ENCODE measurements at regions not wholly inside any gene's neighbourhood (a gene's known extent, or its start where the extent isn't known, plus 50 kb on each side); places are given as distances from the start of the nearest gene placed in this dataset.

- ATAC-seq (ENCODE audit: poor library complexity), result no peak
- intact Hi-C loops (cut with DNase I), result no loop called here
- DNase-seq, result no peak
Measured at GRCh38 chrY:15162211-15162610, 637.9 kb downstream of the NLGN4Y start.

DNA sequence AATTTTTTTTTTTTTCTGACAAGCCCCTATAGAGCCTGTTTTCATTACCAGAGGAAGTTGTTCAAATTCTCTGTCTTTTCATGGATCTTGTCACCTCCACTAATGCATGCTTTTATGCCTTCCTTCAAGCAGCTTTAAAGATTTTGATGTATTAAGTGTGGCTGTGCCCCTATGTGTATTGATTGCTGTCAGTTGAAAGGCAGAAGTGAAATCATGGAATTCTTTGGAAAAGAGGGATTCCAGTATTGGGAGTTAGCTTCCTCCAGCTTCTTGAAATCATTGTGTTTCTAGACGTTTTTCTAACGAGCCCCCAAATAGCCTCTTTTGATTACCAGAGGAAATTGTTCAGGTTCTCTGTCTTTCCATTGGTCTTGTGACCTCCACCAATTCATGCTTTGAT is 655.6 kb downstream of the NLGN4Y start:
- no peak for DNase-seq
- intact Hi-C loops (cut with DNase I), result no loop called here
- ATAC-seq (ENCODE audit: poor library complexity), result no peak

DNA sequence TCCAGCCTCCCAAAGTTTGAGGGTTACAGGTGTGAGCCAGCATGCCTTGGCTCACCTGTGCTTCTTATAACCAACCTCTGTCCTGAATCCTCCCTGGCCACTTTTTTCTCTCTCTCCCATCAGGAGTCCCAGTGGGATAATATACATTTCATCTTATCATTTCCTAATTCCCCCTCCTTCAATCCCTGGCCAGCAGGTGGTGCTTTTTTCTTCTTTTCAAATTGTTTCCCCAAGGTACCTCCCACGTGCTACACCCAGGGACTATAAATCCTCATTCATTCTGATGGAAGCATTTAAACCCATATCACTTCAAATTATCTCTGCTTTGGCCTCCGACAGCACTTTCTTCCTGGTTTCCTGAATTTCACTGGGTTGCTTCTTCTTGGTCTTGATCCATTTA is 704.7 kb downstream of the NLGN4Y start:
- ATAC-seq (ENCODE audit: poor library complexity) (no peak), DNase-seq (no peak)
- intact Hi-C loops (cut with DNase I), result no loop called here

DNA sequence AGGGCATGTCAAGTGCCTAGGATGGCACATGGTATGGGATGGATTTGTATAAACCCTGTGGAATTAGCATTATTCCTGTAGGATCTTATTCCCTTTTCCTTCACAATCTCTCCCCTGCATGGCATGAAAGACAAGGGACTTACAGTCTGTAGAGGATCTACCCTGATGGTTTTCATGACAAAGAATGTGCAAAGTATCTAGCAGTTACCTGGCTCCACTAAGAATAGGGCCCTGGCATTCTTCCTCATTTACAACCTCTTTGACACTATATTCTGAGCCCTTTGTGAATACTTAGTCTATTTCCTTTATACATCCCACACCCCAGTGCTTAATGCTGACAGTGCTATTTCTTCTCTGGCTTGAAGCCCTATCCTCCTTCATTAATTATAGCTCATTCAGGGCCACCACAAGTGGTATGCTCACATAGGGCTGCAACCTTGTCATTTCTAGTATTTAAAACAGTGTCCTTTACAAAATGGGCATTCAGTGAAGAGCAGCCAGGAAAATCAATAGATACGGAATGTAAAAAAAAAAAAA is 715.3 kb downstream of the NLGN4Y start:
- ATAC-seq (ENCODE audit: poor library complexity) (no peak), DNase-seq (no peak)
- intact Hi-C loops (cut with DNase I), result no loop called here

DNA sequence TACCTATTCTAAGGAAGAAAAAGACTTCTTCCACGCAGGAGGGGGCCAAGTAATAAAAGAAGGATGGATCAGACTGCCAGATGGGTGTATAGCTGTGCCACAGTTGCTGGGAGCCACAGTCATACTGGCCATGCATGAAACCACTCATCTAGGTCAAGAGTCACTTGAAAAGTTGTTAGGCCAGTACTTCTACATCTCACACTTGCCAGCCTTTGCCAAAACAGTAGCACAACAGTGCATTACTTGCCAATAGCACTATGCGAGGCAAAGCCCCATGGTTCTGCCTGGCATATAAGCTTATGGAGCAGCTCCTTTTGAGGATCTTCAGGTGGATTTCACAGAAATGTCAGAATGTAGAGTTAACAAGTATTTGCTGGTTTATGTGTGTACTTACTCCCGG is 735.0 kb downstream of the NLGN4Y start:
- intact Hi-C loops (cut with DNase I), result no loop called here
- DNase-seq, result no peak
- no peak for ATAC-seq (ENCODE audit: poor library complexity)

- intact Hi-C loops (cut with DNase I), result no loop called here
- DNase-seq (no peak), ATAC-seq (ENCODE audit: poor library complexity) (no peak)
Measured at GRCh38 chrY:15286572-15286971, 762.2 kb downstream of the NLGN4Y start.

GRCh38 chrY:15289821-15290220 is 765.5 kb downstream of the NLGN4Y start:
- ATAC-seq (ENCODE audit: poor library complexity) (no peak), DNase-seq (no peak)
- intact Hi-C loops (cut with DNase I), result no loop called here

GRCh38 chrY:15292881-15293280 is 768.6 kb downstream of the NLGN4Y start:
- DNase-seq (no peak), ATAC-seq (ENCODE audit: poor library complexity) (no peak)
- intact Hi-C loops (cut with DNase I), result no loop called here

GRCh38 chrY:15301879-15302278 is 777.5 kb downstream of the NLGN4Y start:
- ATAC-seq (ENCODE audit: poor library complexity) (no peak), DNase-seq (no peak)
- intact Hi-C loops (cut with DNase I), result no loop called here

- ATAC-seq (ENCODE audit: poor library complexity) (no peak), DNase-seq (no peak)
- intact Hi-C loops (cut with DNase I), result no loop called here
Measured at GRCh38 chrY:15312166-15312565, 787.8 kb downstream of the NLGN4Y start.

GRCh38 chrY:15324189-15324588 is 799.9 kb downstream of the NLGN4Y start:
- ATAC-seq (ENCODE audit: poor library complexity) (no peak), DNase-seq (no peak)
- intact Hi-C loops (cut with DNase I), result no loop called here

DNA sequence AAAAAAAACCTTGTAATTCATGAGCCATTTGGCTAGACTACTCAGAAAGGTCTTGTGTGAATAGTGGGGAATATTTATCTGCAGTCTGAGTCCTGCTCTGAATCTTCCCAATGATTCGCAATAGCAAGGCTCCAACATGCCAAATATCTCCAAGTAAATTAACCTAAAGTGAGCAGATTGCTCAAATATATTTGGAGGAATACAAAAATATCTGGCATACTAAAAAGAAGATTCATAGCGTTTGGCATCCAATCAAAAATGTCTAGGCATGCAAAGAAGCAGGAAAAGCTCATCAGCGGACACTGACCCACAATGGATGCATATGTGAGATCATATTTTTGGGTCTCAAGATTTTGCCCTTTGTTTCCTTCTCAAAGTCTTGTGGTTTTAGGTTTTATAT is 800.9 kb downstream of the NLGN4Y start:
- no peak for ATAC-seq (ENCODE audit: poor library complexity)
- DNase-seq, result no peak
- intact Hi-C loops (cut with DNase I), result no loop called here

- no peak for DNase-seq
- intact Hi-C loops (cut with DNase I), result no loop called here
- ATAC-seq (ENCODE audit: poor library complexity), result no peak
Measured at GRCh38 chrY:15326673-15327072, 802.3 kb downstream of the NLGN4Y start.

DNA sequence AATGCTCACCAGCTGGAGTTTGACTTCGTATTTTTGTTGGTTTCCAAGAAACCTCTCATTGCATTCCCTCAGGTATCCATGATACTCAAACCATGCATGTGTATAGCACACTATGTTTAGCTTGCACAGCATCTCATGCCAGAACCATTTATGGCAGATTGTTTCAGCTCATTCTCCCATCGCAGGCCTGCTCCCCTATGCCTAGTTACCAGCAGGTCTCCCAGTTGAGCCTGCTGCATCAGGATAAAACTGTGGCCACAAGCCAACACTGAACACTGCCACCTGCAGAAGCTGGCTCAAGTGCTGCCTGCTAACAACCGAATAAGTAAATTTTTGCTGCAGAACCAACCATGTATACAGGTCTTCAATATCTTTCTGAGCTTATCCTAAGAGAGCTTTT is 804.5 kb downstream of the NLGN4Y start:
- DNase-seq (no peak), ATAC-seq (ENCODE audit: poor library complexity) (no peak)
- intact Hi-C loops (cut with DNase I), result no loop called here

DNA sequence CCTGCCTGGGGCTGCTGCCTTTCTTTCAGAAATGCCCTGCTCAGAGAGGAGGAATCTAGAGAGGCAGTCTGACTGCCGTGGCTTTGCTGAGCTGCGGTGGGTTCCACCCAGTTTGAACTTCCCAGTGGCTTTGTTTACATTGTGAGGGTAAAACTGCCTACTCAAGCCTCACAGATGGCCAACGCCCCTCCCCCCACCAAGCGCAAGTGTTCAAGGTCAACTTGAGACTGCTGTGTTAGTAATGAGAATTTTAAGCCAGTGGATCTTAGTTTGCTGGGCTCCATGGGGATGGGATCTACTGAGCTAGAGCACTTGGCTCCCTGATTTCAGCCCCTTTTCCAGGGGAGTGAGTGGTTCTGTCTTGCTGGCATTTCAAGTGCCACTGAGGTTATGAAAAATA is 819.2 kb downstream of the NLGN4Y start:
- DNase-seq (no peak), ATAC-seq (ENCODE audit: poor library complexity) (no peak)
- intact Hi-C loops (cut with DNase I), result no loop called here

- DNase-seq (no peak), ATAC-seq (ENCODE audit: poor library complexity) (no peak)
- intact Hi-C loops (cut with DNase I), result no loop called here
Measured at GRCh38 chrY:15345471-15346155, 821.3 kb downstream of the NLGN4Y start.

GRCh38 chrY:15349351-15349750 is 825.0 kb downstream of the NLGN4Y start:
- DNase-seq (no peak), ATAC-seq (ENCODE audit: poor library complexity) (no peak)
- intact Hi-C loops (cut with DNase I), result no loop called here

DNA sequence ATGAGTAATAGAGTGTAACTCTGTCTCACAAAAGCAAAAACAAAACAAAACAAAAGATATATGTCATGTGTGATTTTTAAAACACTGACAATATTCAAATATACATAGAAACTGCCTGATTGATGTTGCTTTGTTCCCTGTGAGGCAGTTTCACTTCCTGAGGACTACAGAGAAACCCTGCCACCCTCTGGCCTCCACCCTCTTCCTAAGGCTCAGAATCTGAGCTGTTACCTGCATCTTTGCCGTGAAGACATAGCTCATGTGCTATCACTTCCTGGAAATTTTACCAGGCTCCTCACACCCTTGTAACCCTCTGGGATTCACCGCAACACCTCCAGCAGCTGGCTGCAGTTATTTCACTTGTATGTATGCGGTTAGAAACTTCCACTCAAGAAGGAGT is 831.0 kb downstream of the NLGN4Y start:
- intact Hi-C loops (cut with DNase I), result no loop called here
- no peak for DNase-seq
- ATAC-seq (ENCODE audit: poor library complexity), result no peak

DNA sequence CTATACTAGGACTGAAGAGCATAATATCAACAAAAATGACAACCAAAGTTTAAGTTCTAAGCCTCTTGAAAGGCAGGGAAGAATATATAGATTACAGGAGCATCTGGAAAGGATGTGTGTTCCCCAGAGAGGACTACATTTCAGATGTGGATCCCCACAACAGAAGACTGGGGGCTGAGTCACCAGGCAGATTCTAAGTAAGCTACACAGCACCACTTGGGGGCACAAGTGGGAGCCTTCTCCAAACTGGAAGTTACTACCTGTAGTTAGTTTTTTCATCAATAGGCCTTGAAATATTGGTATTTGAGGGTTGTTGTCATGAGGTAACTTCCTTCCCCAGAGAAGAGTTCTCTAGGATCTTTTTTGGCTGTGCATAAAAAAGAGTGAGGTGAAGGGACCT is 836.1 kb downstream of the NLGN4Y start:
- no peak for ATAC-seq (ENCODE audit: poor library complexity)
- no peak for DNase-seq
- intact Hi-C loops (cut with DNase I), result no loop called here

GRCh38 chrY:15364996-15365395 is 840.7 kb downstream of the NLGN4Y start:
- no peak for ATAC-seq (ENCODE audit: poor library complexity)
- intact Hi-C loops (cut with DNase I), result no loop called here
- no peak for DNase-seq

DNA sequence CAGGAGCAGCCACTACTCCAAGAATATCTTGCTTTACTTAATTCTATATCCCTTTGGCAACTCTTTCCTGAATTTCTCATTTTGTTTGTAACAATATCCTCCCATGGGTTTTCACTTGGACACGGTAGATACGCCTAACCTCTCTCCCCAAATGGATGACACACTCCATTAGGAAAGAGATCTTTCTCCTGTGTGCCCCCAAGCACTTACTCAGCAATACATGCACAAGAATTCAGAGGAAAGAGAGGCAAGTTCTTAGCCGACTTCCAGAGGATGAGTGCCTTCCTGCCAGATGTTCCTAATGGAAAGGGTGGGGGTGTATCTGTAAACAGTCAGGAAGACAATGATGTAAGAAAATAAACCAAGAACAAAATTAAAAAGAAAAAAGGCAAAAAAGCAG is 844.5 kb downstream of the NLGN4Y start:
- DNase-seq (no peak), ATAC-seq (ENCODE audit: poor library complexity) (no peak)
- intact Hi-C loops (cut with DNase I), result no loop called here
